ENCODE measurements at regions not wholly inside any gene's neighbourhood (a gene's known extent, or its start where the extent isn't known, plus 50 kb on each side); places are given as distances from the start of the nearest gene placed in this dataset.

DNA sequence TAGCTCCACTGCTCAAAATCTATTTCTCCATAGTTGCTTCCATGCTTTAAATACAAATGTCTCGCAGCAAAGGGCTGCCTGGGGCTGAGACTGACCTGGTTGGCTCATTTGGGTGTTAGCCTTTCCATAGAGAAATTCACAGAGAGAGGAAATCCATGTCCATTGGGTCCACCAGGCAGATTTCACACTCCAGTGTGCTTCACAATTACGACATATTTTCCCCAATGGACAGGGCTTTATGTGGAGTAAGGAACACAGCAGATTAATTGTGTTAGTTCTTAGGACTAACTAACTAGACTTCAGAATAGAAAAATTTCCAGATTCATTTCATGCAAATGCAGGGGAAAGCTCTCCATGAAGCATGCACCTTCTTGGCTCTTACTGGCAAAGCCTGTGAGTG is 180.7 kb downstream of the FBXO15 start:
- Mint-ChIP-seq H3K9me3 (ENCODE audit: low read depth) (peaks cover 11% of the 10 kb centered on the region), H3K4me3 (ENCODE audit: low read depth) (no peak overlapping the region), H3K4me1 (ENCODE audit: low read depth) (peaks cover 1% of the 10 kb centered on the region), H3K27me3 (no peaks in the 10 kb centered on the region), H3K36me3 (ENCODE audit: insufficient read depth) (no peaks in the 10 kb centered on the region), H3K27ac (no peak overlapping the region)
- no peak for DNase-seq (ENCODE audit: low spot score, unreplicated experiment)
- TF ChIP-seq, protein P1, sequence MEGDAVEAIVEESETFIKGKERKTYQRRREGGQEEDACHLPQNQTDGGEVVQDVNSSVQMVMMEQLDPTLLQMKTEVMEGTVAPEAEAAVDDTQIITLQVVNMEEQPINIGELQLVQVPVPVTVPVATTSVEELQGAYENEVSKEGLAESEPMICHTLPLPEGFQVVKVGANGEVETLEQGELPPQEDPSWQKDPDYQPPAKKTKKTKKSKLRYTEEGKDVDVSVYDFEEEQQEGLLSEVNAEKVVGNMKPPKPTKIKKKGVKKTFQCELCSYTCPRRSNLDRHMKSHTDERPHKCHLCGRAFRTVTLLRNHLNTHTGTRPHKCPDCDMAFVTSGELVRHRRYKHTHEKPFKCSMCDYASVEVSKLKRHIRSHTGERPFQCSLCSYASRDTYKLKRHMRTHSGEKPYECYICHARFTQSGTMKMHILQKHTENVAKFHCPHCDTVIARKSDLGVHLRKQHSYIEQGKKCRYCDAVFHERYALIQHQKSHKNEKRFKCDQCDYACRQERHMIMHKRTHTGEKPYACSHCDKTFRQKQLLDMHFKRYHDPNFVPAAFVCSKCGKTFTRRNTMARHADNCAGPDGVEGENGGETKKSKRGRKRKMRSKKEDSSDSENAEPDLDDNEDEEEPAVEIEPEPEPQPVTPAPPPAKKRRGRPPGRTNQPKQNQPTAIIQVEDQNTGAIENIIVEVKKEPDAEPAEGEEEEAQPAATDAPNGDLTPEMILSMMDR (IDR thresholded peaks at IDR 0.05; ENCODE audit: unreplicated experiment), result no peak

DNA sequence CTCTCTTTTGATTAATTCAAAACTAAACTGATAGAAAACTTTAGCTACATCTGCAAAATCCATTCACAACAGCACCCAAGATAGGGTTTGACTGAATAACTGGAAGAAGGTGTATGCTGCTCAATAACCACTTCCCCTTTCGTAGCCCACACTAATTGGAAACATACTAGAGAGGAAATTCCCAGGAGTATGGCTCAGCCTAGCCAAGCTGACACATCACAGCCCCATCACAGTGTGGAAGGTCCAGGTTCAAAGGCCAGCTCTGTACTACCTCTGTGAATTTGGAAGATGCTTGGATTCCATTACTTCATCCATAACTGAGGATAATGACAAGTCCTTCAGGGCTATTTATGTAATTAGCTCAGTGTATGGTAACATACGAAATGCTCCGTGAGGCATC is 185.4 kb downstream of the FBXO15 start:
- Mint-ChIP-seq H3K27me3 (peaks cover 5% of the 10 kb centered on the region), H3K9me3 (ENCODE audit: low read depth) (peaks cover 11% of the 10 kb centered on the region), H3K36me3 (ENCODE audit: insufficient read depth) (no peaks in the 10 kb centered on the region), H3K27ac (no peak overlapping the region), H3K4me3 (ENCODE audit: low read depth) (no peak overlapping the region), H3K4me1 (ENCODE audit: low read depth) (no peaks in the 10 kb centered on the region)
- TF ChIP-seq, protein P1 (IDR thresholded peaks at IDR 0.05; ENCODE audit: unreplicated experiment), result no peak
- DNase-seq (ENCODE audit: low spot score, unreplicated experiment), result no peak

DNA sequence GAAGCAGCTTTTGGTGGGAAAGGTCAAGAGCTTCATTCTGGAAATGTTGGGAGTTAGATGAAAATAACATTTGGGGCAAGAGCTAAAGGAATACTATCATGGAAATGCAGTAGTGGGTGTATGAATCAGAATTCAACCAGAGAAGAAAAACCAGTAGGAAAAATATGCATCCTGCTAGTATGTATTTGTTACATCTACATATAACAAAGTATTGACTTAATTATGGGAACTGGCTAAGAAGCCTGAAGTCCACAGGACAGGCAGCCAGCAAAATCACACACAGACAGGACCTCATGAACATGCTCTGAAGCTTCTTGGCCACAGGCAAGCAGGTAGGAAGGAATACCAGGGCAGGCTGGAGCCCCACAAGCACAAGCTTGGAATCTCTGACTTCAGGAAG is 185.8 kb downstream of the FBXO15 start:
- H3K4me3 Mint-ChIP-seq (ENCODE audit: low read depth), result no peak overlapping the region
- H3K9me3 Mint-ChIP-seq (ENCODE audit: low read depth), result peaks cover 11% of the 10 kb centered on the region
- peaks cover 5% of the 10 kb centered on the region for H3K27me3 Mint-ChIP-seq
- DNase-seq (ENCODE audit: low spot score, unreplicated experiment), result no peak
- no peak overlapping the region for H3K27ac Mint-ChIP-seq
- TF ChIP-seq, protein P1 (IDR thresholded peaks at IDR 0.05; ENCODE audit: unreplicated experiment), result no peak
- no peaks in the 10 kb centered on the region for H3K36me3 Mint-ChIP-seq (ENCODE audit: insufficient read depth)
- no peaks in the 10 kb centered on the region for H3K4me1 Mint-ChIP-seq (ENCODE audit: low read depth)

DNA sequence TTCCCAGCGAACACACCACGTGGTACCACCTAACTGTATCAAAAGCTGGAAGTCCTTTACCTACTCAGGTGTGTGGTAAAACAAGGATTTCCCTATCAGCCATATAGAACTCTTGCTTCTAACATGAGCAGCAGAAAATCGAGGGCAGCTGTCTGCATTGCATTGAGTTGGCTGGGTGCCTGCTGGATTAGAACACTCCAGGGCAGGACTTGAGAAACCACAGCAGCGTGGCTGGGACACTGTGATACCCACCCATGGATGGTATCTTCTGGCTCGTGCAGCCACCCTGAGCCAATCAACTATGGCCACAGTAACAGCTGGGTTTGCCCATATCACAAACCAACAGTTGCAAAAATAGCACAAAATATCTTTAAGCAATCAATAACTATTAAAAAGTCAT is 188.3 kb downstream of the FBXO15 start:
- no peak overlapping the region for H3K4me3 Mint-ChIP-seq (ENCODE audit: low read depth)
- no peak overlapping the region for H3K27ac Mint-ChIP-seq
- peaks cover 4% of the 10 kb centered on the region for H3K9me3 Mint-ChIP-seq (ENCODE audit: low read depth)
- no peaks in the 10 kb centered on the region for H3K36me3 Mint-ChIP-seq (ENCODE audit: insufficient read depth)
- DNase-seq (ENCODE audit: low spot score, unreplicated experiment), result no peak
- no peaks in the 10 kb centered on the region for H3K4me1 Mint-ChIP-seq (ENCODE audit: low read depth)
- peaks cover 9% of the 10 kb centered on the region for H3K27me3 Mint-ChIP-seq
- TF ChIP-seq, protein P1 (IDR thresholded peaks at IDR 0.05; ENCODE audit: unreplicated experiment), result no peak

DNA sequence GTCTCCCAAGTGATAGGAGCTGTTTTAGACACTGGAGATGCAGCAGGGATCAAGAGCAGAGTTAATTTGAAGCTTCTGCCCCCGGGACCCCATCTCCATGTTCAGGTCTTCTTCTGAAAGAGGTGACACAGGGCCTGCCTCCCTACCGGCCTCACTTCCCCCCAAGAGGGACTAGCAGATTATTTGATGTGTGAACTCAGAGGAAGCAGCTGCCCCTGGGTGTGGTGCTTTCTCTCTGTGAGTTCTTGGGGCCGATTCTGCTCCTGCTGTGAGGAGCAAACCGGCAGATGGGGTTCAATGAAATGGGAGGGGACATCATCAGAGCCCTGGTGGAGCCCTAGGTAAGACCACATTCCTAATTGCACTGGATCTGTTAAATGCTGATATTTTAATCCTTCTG is 193.4 kb downstream of the FBXO15 start:
- no peak overlapping the region for H3K4me3 Mint-ChIP-seq (ENCODE audit: low read depth)
- H3K36me3 Mint-ChIP-seq (ENCODE audit: insufficient read depth), result no peaks in the 10 kb centered on the region
- TF ChIP-seq, protein P1 (IDR thresholded peaks at IDR 0.05; ENCODE audit: unreplicated experiment), result no peak
- no peaks in the 10 kb centered on the region for H3K4me1 Mint-ChIP-seq (ENCODE audit: low read depth)
- H3K27ac Mint-ChIP-seq, result no peak overlapping the region
- no peak for DNase-seq (ENCODE audit: low spot score, unreplicated experiment)
- peaks cover 8% of the 10 kb centered on the region for H3K9me3 Mint-ChIP-seq (ENCODE audit: low read depth)
- H3K27me3 Mint-ChIP-seq, result peaks cover 9% of the 10 kb centered on the region

All from progenitor cell of endocrine pancreas (in vitro differentiated cells).